Amygdala (tissue), 56 donors: ENCODE measurements at regions not wholly inside any gene's neighbourhood (a gene's known extent, or its start where the extent isn't known, plus 50 kb on each side); places are given as distances from the start of the nearest gene placed in this dataset.
"Not testable (repeated sequence)": the region's sequence is repeated elsewhere in the genome, so short reads cannot be mapped to it uniquely, and the experiment has no call there.

Experiments used
- DNase-seq, 56 donors: peaks; one replicate each; lab custom pipeline; 2025; lab: John Stamatoyannopoulos, UW

DNA sequence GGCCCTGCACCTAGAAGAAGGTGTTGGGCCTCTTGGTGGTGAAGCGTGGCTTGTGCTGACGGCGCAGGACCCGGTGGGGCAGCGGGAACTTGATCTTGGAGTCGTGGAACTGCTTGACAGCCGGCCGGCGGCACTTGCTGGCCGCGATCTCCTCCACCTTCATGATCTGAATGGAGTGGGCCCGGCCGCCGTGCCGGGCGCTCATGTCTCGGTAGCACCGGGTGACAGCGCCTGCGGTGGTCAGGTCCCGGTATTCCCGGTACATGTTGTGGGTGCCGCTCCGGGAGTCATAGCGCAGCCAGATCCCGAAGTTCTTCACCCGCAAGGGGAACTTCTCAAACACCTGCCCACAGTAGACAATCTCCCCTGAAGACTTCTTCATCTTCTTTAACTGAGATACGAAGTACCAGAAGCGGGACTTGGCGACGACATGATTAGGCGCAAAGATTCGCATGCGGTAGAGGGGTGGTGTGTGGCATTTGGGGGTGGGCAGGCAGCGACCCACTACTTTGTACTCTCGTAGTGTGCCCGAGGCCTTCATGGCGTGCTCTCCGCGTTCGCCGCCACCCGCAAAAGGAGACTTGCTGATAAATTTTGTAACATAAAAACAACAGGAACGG, 92.1 kb upstream of the MSH6 start:
- DNase-seq = not testable (repeated sequence)

DNA sequence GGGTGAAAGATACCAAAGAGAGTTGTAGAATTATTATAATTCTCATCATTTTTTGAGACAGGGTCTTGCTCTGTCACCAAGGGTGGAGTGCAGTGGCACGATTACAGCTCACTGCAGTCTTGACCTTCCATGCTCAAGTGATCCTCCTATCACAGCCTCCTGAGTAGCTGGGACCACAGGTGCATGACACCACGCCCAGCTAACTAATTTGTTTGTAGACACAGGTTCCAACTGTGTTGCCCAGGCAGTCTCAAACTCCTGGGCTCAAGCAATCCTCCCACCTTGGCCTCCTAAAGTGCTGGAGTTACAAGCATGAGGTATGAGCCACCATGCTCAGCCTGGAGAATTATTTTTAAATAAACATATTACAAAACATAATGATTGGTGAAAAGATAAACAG, 92.8 kb upstream of the MSH6 start:
- no peak for DNase-seq

DNA sequence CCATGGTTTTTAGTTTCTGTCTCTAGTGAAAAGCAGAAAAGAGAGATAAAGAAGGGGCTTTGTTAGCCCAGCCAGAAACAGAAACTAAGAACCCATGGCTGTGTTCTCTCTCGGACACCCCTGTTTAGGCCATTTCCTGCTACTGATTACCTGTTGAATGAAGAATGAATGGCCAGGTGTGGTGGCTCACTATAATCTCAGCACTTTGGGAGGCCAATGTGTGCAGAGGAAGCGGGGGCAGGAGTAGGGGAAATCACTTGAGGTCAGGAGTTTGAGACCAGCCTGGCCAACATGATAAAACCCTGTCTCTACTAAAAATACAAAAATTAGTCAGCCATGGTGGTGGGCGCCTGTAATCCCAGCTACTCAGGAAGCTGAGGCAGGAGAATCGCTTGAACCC, 93.8 kb upstream of the MSH6 start:
- DNase-seq = not testable (repeated sequence)

DNA sequence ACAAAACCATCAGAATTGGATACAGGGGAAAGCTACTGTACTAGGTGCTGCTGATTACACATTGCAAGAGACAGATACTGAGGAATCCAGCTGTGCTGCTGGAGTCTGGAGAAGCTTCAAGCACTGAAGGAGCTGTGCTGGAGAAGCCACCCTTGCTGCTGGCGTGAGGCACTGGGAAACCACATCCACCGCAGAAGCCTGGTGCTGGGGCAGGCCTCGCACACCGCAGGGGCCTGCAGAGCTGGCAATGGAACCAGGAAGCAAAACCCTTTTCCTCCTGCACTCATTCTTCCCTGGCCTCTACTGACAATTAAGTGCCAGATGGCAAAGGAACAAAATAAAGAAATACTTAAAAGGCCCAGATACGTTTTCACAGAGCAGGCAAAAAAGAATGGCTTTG, 94.4 kb upstream of the MSH6 start:
- no peak for DNase-seq

DNA sequence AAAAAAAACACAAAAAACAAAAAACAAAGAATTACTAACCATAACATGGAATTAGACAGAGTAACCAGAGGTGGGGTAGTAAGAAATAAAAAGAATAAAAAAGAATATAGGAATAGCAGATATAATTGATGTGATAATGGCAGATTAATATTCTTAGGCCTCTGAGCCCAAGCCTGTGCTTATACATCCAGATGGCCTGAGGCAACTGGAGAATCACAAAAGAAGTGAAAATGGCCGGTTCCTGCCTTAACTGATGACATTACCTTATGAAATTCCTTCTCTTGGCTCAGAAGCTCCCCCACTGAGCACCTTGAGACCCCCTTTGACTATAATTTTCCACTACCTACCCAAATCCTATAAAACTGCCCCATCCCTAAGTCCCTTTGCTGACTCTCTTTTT, 95.1 kb upstream of the MSH6 start:
- DNase-seq = no peak

DNA sequence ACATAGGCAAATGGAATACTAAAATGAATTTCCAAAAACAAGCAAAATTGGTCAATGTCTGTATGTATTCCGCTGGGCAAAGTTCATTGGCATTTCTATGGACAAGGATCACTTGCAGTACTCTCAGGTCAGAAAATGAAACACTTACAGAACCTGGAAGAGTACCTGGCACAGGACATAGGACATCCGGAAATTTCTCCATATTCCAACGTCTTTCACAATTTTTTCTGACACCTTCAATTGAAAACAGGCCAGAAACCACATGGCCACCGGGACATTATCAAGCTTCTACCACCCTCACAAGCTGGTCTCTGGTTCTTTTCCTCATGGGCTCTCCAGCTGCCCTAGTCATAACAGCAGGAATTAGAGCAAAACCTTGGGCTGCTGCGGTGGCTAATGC, 96.9 kb upstream of the MSH6 start:
- no peak for DNase-seq

DNA sequence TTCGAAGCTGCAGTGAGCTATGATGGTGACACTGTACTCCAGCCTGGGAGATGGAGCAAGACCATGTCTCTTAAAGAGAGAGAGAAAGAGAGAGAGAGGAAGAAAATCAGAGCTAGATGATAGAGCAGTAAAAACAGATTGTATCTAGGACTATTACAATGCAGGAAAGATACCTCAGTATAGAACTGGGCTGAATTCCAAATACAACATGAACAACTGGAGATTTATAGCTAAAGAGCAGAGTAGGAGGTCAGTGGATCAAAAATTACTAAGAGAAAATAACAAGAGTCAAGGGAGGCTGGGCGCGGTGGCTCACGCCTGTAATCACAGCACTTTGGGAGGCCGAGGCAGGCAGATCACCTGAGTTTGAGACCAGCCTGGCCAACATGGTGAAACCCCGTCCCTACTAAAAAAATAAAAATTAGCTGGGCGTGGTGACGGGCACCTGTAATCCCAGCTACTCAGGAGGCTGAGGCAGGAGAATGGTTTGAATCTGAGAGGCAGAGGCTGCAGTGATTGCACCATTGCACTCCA, 100.7 kb upstream of the MSH6 start:
- DNase-seq = no peak

DNA sequence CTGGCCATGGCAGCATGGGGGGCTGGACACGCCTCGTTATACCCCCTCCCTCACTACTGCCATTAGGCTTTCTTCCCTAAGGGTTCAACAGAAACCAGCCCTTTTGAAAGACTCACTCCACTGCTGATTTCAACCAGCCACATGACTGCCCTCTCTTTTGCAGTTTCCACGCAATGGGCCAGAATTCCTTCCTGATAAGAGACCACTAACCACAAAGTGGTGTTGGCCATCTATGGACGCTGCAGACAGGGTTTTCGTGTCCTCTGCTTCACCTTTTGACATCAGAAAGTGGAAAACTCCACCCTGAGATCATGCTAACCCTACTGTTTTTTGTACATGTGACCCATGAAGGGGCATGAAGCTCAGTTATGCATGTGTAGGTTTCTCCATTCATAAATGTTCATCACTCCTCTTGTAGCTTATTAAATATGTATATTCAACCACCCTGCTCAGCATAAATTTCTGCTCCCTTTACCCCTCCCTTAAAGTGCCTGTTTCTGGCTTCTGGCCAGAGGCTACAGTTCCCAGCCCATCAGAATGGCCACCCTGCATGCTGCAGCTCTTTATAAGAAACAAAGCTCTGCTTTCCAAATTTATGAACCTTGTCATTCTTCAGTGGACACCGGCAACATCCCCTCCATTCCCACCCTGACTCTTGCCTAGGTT, 105.6 kb upstream of the KCNK12 start:
- no peak for DNase-seq

DNA sequence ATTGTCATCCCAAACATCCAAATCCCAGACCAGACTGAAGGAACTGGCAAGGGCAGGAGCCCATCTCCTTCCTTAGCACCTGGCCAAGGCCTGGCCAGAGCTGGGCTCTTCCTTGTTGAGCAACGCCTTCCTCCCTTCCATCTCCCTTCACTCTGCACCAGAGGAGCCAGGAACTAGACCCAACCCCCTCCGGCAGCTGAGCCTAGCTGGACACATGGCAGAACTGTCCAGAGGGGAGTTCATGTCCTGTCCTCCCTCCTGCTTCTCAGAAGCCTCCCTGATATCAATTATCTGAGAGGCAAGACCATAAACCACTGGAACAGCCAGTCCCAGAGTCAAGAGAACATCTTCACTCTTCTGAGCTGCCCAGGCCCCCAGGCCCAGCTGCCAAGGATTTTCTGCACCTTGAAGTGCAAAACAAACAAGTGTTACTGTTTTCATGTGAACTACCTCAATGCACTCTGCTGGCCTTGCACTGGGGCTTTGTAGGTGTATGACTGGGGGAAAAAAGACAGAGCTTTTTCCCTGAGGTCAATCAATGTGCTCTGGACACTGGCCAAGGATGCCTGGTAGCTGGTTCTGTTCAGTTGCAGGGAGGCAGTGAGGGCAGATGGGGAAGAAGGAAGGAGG, 104.5 kb upstream of the KCNK12 start:
- DNase-seq = no peak

DNA sequence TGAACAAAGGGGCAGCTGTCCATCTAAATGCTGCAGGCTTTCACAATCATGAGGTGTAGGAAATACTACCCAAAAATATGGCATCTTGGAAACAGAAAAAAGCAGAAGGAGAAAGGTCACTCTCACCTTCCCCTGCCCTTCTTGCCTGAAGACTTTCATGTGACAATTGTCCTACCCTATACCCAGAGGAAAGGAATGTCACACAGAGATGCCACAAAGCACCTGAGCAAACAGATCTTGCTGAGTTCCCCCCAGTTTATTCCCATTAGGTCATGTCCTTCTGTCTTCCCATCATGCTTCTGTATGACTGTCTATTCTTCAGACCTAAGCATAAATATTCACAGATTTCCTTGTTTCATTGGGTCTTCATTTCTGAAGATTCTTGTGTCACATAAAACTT, 95.5 kb upstream of the KCNK12 start:
- DNase-seq = no peak

DNA sequence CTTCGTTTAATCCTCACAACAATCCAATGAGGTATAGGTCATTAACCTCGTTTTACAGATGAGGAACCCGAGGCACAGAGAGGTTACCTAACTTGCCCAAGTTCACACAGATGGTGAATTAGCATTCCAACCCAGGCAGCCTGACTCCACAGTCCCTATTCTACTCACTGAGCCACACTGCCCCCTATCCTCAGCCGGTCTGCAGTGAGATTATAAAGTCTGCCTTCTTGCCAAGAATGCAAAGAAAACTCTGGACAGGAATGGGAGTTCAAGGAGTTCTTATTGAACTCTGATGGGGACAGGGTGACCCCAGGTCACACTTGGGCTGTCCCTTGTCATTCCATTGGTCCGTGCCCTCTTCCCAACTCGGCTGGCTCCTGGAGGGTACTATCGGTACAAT, 94.0 kb upstream of the KCNK12 start:
- no peak for DNase-seq

DNA sequence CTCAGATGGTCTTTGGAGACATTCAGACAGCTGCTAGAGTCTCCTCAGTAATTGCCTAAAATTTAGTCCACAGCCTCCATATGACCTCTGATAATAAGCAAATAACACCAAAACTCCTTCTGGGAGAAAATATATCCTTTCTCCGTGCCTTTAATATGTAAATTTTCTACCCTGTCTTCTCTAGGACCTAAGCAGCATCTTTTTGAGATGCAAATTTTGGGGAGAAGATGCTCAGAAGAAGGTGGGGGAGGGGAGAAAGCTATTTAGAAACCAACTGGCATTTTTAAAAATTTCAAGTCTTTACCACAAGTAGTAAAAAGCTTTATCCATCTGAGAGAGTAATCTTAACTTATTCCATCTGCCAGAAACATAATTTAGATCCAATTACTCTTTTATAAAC, 91.8 kb upstream of the KCNK12 start:
- no peak for DNase-seq

DNA sequence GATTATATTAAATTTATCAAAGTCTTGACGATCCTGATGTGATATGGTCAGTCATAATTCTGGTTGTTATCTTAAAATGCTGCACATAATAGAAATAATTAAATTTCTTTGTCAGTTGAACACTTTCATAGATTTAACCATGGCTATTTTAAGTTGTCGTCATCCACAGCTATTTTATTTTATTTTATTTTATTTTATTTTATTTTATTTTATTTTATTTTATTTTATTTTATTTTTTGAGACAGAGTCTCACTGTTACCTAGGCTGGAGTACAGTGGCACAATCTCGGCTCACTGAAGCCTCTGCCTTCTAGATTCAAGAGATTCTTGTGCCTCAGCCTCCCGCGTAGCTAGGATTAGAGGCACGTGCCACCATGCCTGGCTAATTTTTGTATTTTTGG, 90.5 kb upstream of the KCNK12 start:
- DNase-seq = no peak

DNA sequence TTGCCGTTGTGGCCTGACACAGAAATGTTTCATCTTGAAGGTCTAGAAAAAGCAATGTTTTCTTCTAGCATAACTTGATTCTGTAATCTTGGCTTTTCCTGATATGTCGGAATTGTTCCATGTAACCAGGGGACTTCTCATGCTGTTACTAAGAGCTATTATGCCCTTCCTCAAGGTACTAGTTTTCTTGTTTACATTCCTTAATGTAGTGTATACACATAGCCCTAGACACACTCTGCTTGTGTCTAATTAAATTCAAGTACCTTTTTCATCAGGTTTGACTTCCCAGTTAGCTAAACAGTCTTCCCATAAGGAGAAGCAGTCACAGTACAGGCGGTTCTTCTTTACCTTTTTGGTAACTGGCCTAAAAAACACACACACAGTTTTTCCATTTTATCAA, 89.4 kb upstream of the KCNK12 start:
- DNase-seq = no peak

DNA sequence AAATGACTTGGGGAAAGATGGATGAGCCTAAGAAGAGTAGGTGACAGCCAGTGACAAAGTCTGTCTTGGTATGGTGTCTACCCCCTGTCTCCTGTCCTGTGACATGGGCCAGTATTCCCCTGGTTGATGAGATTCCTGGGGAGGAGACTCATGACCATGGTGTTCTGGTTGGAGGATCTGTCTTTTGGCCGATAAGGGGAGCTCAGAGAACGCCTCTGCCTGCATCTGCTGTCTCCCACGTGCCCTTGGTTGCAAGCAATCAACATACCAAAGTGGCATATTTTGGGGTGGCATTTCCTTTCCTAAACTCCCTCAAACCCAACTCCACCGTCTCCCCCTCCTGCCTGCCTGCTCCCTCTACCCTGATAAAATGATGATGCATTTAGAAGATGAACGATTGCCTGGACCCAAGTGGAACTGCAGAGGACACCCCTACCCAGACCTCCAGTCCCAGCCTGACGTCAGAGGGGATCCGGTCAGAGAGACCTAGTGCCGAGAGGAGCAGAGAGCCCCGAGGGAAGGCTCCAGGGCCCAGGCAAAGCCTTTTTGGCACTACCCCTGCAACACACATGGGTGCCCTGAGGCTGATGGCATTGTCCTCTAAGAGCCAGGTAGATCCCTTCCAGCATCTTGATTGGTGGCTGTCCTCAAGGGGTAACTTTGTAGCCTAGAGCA, 88.0 kb upstream of the KCNK12 start:
- no peak for DNase-seq

DNA sequence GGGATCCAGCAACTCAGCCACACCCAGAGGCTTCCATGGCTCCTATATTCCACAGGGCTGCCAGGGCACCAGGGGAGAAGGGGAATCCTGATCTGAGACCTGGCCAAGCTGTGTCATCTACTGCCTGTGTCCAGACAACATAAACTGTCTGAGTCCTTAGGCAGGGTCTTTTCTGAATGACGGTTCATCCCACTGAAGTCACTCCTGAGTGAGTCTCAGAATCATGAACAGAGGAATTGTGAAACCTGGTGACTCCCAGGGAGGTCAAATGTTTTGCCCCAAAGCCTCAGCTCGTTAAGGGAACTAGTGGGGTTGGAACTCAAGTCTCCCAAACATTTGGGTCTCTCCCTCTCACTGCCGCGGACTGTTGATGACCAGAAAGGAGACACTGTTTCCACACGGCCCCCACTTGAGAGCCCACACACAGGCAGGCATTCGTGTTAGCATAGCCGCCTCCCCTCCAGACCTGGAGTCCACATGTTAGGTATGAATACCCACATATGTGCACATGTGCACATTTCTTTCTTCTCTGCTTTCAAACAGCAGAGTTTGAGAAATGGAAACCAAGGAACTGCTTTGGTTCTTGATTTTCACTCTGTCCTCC, 87.2 kb upstream of the KCNK12 start:
- DNase-seq = no peak

DNA sequence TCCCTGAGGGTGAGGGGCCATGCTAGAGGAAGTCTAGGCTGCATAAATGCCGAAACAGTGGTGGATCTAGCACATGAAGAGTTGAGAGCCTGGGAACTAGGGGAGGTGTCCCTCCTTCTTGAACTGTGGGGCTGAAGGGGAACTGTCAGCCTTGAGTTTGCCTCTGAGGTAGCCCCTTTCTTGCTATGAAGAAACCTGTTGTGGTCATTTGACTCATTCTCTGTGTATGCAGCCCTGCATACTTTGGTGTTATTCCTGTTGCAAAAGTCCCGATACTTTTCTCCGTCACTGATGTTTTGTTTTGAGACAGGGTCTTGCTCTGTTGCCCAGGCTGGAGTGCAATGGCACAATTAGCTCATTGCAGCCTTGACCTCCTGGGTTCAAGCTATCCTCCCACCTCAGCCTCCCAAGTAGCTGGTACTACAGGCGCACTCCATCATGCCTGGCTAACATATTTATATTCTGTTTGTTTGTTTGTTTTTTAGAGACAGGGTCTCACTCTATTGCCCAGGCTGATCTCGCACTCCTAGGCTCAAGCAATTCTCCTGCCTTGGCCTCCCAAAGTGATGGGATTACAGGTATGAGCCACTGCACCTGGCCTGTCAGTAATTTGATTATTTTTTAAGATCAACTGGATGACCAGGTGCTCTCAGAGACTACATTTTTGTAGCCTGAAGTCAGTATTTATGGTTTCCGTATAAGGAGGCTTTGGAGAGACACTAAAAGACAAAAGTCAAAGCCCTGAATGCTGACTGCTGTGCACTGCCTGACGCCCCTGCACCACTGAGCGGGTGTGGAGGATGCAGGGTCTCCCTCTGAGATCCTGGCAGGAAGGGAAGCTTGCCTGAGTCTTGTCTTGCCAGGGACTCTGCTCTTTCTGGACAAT, 86.2 kb upstream of the KCNK12 start:
- DNase-seq = no peak

DNA sequence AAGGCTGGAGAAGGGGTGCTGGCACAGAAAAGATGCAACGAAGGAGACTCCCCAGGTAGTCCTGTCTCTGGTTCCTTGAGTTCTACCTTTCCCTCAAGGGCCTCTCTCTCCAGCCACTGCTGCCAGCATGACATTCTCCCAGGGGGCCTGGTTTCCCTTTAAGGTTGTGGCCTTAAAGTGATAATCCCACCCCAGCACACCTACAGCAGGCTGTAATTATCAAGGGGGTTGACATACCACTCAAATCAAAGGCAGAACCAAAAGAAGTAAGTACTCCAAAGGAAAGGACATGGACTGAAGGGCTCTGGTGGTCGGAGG, 84.7 kb upstream of the KCNK12 start:
- DNase-seq = no peak

DNA sequence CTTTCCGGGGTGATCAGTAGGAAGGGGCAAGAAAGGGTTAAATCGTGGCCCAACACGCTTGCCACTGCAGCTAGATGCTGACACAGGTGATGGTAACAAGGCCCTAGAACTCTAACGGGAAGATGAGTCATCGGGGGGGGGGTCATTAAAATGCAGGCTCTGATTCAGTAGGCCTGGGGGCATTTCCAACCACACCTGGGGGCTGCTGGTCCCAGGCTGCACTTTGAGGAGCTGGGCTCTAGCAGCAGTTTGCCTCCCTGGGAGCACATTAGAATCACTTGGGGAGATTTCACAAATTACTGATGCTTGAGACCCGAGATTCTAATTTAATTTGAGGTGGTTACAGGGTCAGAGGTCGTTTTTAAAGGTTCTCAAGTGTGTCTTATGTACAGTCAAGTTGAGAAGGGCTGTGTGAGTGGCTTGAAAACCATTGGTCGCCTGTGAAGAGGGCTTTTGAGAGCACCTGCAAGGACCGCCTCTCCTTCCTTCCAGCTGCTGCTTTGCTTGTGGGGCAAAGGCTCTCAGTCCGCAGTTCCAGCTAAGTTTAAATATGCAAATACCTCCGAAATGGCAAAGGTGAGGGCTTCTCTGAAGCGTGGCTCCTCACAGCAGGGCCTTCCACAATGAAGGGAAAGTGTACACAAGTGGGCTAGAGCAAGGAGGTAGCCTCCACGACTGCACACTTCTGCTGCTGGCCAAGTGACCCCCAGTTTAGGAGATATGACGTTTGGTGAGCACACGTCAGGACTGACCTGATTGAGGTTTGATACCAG, 84.2 kb upstream of the KCNK12 start:
- DNase-seq = no peak
